Esophagus muscularis mucosa (tissue), 4 donors: ENCODE measurements at regions not wholly inside any gene's neighbourhood (a gene's known extent, or its start where the extent isn't known, plus 50 kb on each side); places are given as distances from the start of the nearest gene placed in this dataset.

Experiments used
- EP300 ChIP-seq: sonication (generic); formaldehyde crosslinking; IDR thresholded peaks from one replicate; pipeline ENCODE4 v1.6.1; 2017; ENCODE audit warnings: antibody characterized with exemption
- POLR2A ChIP-seq: fragments of 450-650 bp; IDR thresholded peaks from one replicate; pipeline ENCODE4 v1.6.1; 2017; ENCODE audit warnings: antibody characterized with exemption, moderate library complexity, mild to moderate bottlenecking, low read depth
- POLR2AphosphoS5 ChIP-seq, 2 donors: sonication (generic); formaldehyde crosslinking; IDR thresholded peaks; one replicate each; pipeline ENCODE4 v1.6.1; 2017; ENCODE audit warnings: antibody characterized with exemption in 2 of 2
- TF ChIP-seq, protein P1 (sequence below), 3 experiments: fragments of 200-600 bp in 2 of 3; fragments of 450-650 bp in 1 of 3; sonication (generic) in 2 of 3; IDR thresholded peaks; one replicate each; pipeline ENCODE4 v1.5.1; 2017 to 2019; ENCODE audit warnings: antibody characterized with exemption in 3 of 3, mild to moderate bottlenecking in 2 of 3, moderate library complexity in 1 of 3

DNA sequence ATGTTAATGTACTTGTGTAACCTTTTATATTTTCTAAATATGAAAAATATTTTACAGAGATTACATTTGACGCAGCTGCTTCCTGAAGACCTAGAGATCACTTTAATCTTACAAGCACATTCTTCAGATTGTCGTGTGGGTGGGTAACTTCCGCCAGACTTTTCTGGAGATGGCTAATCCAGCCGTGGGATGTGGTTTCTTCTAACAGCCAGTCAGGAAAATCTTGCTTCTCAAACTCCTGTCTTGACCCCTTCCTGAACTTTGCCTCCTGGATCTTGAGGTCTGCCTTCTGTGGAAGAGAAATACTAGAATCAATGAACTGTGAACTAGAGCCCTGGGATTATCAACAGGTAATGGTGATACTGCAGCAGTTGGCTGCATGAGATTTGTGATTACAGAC is 401.6 kb upstream of the TNP1 start:
- no peak for TF ChIP-seq POLR2A
- TF ChIP-seq, protein P1, sequence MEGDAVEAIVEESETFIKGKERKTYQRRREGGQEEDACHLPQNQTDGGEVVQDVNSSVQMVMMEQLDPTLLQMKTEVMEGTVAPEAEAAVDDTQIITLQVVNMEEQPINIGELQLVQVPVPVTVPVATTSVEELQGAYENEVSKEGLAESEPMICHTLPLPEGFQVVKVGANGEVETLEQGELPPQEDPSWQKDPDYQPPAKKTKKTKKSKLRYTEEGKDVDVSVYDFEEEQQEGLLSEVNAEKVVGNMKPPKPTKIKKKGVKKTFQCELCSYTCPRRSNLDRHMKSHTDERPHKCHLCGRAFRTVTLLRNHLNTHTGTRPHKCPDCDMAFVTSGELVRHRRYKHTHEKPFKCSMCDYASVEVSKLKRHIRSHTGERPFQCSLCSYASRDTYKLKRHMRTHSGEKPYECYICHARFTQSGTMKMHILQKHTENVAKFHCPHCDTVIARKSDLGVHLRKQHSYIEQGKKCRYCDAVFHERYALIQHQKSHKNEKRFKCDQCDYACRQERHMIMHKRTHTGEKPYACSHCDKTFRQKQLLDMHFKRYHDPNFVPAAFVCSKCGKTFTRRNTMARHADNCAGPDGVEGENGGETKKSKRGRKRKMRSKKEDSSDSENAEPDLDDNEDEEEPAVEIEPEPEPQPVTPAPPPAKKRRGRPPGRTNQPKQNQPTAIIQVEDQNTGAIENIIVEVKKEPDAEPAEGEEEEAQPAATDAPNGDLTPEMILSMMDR (IDR thresholded peaks at IDR 0.05): no peak
- TF ChIP-seq POLR2AphosphoS5 (IDR thresholded peaks at IDR 0.05): no peak
- no peak for TF ChIP-seq EP300
